Activated effector memory CD4-positive, alpha-beta T cell treated with anti-CD3 and anti-CD28 coated beads, Interleukin-2, amount 50 U/mL, for 16 hours (primary cell): ENCODE measurements at regions not wholly inside any gene's neighbourhood (a gene's known extent, or its start where the extent isn't known, plus 50 kb on each side); places are given as distances from the start of the nearest gene placed in this dataset.

Source experiments
- DNase-seq: peaks from one replicate; pipeline ENCODE4 v3.0.0-alpha.2; 2020

- no peak for DNase-seq
These were observed 303.4 kb downstream of the ZNF621 start for GRCh38 chr3:40827942-40828688.

- DNase-seq = no peak
These were observed 304.1 kb downstream of the ZNF621 start for GRCh38 chr3:40828741-40829415.

GRCh38 chr3:40829876-40830275, 305.1 kb downstream of the ZNF621 start:
- DNase-seq = no peak

GRCh38 chr3:40837300-40837699, 312.5 kb downstream of the ZNF621 start:
- no peak for DNase-seq

- DNase-seq = no peak
These were observed 316.4 kb downstream of the ZNF621 start for GRCh38 chr3:40841131-40841530.

DNA sequence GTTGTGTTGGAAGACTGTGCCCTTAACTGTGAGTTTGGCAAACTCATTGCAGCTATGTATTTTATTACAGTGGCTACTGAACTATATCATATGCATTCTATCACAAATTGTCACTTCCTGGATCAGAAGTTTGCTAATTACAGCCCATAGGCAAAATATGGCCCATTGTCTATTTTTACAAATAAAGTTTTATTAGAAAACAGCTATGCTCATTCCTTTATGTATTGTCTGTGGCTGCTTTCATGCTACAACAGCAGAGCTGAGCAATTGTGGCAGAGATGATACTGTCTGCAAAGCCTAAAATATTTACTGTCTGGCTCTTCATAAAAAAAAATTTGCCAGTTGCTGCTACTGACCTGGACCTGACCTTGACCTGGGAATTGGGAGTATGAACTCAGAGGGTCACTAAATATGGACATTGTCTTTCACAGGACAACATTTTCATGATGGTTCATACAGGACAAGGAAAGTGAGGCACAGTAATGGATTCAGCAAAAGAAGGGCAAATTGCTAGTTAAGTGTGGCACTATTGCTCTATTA, 316.9 kb downstream of the ZNF621 start:
- DNase-seq = no peak

DNA sequence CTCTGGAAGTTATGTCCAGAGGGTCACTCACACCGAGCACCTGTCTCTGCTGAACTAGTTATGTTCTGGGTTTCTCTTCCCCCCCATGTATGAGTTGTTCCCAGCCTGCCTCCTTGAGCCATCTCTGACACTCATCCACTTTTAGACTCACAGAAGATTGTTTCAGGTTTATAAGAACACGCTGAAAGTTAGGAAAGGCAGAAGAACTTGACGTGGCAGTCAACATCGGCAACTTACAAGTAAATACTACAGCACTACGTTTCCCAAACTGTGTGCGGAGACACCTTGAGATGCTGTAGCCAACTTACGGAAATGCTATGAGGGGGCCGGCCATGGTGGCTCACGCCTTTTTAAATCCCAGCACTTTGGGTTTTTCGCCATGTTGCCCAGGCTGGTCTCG, 318.0 kb downstream of the ZNF621 start:
- no peak for DNase-seq

GRCh38 chr3:40843208-40843624, 318.5 kb downstream of the ZNF621 start:
- DNase-seq = no peak

DNA sequence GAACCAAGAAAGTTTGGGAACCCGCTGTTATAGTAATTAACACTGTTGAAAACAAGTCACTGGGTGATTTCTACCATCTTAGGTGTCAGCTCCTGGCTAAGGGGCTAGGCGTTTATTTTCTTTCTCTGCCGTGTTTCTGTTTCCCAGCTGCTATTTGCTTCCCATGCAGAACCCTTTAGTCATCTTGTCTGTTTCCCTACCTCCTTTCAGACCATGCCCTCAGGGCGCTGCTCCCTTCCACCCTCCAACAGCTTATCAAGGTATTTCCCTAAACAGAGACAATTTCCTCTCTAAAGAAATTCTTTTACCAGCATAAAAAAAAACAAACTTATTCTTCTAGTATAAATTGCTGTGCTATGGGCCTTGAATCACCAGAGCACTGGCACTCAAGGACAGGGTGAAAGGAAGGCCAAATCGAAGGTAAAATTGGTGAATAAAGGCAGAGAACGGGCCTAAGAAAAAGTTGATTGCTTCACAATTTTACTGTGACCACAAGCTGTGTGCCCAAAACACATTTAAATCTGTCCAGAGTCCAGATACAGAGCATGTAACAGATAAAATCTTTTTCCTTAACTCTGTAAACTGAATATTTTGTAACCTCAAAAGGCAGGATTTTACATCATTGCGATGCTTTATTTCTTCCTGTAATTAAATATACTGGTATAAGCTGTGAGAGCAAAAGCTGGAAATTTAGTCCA, 319.2 kb downstream of the ZNF621 start:
- DNase-seq = no peak

GRCh38 chr3:40844896-40845295, 320.1 kb downstream of the ZNF621 start:
- DNase-seq = no peak

DNA sequence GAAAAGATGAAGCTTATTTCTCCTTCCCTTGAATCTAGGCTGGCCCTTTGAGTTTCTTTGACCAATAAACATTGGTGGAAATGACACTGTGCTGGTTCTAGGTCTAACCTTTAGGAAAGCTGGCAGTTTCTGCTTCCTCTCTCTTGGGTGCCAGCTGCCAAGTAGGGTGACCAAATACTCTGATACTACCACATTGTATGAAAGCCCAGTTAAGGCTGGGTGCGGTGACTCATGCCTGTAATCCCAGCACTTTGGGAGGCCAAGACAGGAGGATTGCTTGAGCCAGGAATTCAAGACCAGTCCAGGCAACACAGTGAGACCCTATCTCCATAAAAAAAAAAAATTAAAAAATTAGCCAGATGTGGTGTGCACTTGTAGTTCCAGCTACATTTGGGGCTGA, 320.7 kb downstream of the ZNF621 start:
- DNase-seq = no peak

DNA sequence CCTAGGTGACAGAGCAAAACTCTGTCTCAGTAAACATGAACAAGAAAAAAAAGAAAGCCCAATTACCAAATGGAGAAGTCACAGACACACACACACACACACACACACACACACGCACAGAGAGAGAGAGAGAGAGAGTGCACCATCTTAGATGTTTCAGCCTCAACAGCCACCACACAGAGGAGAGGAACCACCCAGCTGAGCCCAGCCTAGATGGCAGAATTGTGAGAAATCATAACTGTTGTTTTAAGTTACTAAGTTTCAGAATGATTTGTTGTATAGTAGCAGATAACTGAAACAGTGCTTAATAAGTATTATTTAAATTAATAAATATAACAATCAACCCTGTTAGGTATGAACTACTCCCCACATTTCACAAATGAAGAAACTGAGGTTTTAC, 321.2 kb downstream of the ZNF621 start:
- DNase-seq = no peak

DNA sequence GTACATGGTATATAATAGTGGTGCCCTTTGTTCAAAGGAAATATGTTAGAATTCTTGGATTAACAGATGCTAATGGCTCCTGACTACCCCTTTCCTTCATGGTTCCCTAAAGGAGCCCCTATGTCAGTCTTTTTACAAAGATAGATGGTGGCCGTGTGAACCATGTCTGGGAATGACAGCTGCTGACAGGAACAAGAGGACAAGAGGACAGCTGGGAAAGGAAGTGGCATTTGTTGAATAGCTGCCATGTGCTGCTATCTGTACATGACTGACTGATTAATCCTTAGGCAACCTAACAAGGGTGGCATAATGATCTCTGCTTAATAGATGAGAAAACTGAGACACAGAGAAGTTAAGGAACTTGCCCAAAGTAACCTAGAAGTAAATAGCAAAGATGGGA, 321.7 kb downstream of the ZNF621 start:
- no peak for DNase-seq

DNA sequence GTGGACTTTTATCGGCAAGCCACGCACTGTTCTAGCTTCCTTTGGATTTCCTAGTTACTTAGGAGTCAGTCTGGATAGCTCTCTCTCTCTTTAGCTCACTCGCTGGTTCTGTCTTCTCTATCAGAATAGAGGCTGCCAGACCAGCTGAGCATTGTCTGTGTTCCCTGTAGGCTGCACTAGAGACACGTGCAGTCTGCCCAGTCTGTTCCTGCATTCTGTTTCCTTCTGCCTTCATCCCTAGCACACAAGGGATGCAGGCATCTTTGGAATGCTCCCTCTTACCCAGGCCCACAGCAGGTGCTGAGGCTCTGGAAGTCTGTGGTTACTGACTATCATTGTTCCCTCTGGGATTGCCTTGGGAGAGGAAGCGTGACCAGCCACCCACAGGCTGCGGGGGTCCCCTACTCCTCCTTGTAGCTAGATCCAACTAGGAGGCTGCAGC, 322.8 kb downstream of the ZNF621 start:
- no peak for DNase-seq

GRCh38 chr3:40848421-40848820, 323.7 kb downstream of the ZNF621 start:
- no peak for DNase-seq

- DNase-seq = no peak
These were observed 326.1 kb downstream of the ZNF621 start for GRCh38 chr3:40850861-40851260.

- no peak for DNase-seq
These were observed 327.1 kb downstream of the ZNF621 start for GRCh38 chr3:40851836-40852235.

GRCh38 chr3:40852712-40853111, 328.0 kb downstream of the ZNF621 start:
- DNase-seq = no peak

DNA sequence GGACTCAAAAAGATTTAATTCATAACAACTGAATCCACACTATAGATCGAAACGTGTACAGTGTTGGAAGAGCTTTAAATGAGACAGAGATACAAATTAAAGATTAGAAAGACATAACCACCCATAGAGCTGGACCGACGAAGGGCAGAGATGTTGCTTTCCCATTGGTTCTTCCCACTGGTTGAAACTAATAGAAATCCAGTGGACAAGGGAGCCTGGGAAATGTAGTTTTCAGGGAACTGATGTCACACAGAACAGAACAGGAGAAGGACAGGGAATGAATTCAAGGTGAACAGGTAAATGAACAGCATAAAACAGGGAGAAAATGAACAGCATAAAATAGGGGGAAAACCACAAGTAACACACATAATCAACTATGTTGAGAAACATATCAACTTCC, 328.7 kb downstream of the ZNF621 start:
- DNase-seq = no peak

DNA sequence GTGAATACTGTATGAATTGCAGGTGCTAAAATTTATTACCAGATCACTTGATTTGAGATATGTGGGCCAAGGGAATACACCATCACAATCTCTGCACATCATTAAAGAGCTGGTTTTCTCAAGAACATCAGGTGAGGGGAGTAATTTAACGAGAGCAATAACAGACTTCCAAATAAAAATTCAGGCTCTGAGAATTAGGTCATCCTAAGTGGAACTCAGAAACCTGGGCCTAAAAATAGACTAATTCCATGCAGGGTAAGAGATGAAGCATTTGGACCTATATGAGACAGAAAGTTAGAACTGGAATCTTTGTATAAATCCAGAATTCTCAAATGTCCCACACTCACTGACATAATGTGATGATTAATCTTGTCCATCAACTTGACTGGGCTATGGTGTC, 331.1 kb downstream of the ZNF621 start:
- no peak for DNase-seq

DNA sequence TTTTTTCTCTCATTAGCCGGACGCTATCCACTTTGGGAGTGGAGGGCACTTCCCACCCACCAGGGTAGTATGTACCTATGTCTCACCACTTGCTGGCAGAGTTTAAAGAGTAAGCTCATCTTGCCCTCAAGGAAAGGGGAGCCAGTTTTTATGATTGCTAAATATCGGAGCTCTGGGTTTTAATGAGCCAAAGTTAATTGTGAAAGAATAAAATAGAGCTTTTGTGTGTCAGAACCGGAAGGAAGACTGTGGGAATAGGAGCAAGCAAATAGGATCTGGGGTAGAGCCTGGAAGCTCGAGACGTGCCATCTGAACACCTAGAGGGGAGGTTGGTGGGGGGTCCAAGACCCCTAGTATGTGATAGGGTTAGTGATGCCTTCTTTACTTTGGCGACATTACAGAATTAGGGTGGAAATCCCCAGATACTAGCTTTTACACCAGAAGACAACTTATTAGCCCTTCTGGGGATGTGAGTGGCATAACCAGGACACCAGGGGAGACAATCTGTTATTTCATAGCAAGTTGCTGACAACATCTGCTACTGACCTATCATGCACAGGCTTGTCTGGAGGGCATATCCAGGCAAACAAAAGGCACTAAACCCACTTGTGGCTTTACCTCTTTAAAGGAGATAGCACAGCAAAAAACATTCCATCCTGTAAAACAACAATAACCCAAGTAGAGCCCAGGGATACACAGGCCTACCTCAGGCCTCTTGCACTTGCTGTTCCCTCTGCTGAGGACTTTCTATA, 333.8 kb downstream of the ZNF621 start:
- no peak for DNase-seq

- no peak for DNase-seq
These were observed 336.4 kb upstream of the CTNNB1 start for GRCh38 chr3:40862946-40863345.
